ENCODE measurements at regions not wholly inside any gene's neighbourhood (a gene's known extent, or its start where the extent isn't known, plus 50 kb on each side); places are given as distances from the start of the nearest gene placed in this dataset.
"Not testable (repeated sequence)": the region's sequence is repeated elsewhere in the genome, so short reads cannot be mapped to it uniquely, and the experiment has no call there.

DNA sequence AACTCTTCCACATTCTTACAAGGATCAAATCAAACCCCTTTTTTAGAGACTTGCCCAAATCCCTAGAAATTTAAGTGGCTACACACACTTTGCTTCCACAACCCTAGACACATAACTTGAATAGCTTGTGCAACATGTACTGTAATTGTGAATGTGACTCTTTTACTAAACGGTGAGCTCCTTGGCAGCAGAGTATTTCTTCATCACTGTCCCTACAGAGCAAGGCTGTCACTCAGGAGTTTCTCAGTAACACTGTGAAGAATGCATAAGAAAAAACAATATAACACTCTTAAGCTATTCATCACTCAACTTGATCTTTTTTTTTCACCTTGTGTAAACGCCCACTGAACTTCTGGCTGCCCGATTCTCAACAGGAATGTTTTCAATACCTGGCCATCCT, 53.8 kb upstream of the ADAMTS18 start:
- DNase-seq (ENCODE audit: low spot score), result no peak

GRCh38 chr16:77491091-77491490, 56.3 kb upstream of the ADAMTS18 start:
- DNase-seq (ENCODE audit: low spot score), result no peak

DNA sequence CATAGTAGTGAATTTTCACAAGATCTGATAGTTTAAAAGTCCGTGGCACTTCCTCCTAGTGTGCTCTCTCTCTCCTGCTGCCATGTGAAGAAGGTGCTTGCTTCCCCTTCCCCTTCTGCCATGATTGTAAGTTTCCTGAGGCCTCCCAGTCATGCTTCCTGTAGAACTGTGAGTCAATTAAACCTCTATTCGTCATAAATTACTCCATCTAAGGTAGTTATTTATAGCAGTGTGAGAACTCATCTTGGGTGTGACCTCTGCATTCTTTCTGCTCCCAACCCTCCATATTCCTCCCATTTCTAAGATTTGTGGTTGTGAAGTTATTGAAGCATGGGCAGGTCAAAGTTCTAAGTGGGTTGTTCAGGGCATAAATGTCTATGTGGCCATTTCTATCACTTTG, 62.1 kb upstream of the ADAMTS18 start:
- no peak for DNase-seq (ENCODE audit: low spot score)

GRCh38 chr16:77499373-77500285, 64.8 kb upstream of the ADAMTS18 start:
- no peak for DNase-seq (ENCODE audit: low spot score)

GRCh38 chr16:77500286-77500598, 65.4 kb upstream of the ADAMTS18 start:
- no peak for DNase-seq (ENCODE audit: low spot score)

DNA sequence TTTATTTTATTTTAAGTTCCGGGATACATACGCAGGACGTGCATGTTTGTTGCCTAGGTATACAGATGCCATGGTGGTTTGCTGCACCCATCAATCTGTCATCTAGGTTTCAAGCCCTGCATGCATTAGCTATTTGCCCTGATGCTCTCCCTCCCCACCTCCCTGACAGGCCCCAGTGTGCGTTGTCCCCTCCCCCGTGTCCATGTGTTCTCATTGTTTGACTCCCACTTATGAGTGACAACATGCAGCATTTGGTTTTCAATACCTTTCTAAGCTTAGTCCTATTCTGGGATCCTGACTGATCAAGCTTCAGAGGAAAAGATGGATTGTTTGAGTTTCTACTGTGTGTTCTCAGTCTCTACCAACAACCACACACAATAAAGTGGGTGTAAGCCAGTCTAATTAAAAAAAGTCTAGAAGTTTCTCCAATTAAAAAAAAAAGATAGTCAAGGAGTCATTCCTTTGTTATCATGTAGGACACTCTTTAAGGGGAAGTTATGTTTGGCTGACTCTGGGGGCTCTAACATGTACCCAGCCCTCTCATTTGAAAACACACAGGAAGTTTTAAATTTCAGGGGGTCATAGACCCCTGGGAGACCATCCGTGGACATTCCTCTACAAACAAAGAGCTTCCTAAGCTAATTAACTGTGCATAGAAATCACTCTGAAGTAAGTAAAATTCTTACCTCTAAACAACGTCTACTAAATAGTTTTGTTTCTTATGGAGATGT, 66.3 kb upstream of the ADAMTS18 start:
- no peak for DNase-seq (ENCODE audit: low spot score)

- no peak for DNase-seq (ENCODE audit: low spot score)
Measured at GRCh38 chr16:77502448-77502847, 67.6 kb upstream of the ADAMTS18 start.

GRCh38 chr16:77506492-77506891, 71.7 kb upstream of the ADAMTS18 start:
- DNase-seq (ENCODE audit: low spot score), result not testable (repeated sequence)

- no peak for DNase-seq (ENCODE audit: low spot score)
Measured at GRCh38 chr16:77509051-77509450, 74.2 kb upstream of the ADAMTS18 start.

DNA sequence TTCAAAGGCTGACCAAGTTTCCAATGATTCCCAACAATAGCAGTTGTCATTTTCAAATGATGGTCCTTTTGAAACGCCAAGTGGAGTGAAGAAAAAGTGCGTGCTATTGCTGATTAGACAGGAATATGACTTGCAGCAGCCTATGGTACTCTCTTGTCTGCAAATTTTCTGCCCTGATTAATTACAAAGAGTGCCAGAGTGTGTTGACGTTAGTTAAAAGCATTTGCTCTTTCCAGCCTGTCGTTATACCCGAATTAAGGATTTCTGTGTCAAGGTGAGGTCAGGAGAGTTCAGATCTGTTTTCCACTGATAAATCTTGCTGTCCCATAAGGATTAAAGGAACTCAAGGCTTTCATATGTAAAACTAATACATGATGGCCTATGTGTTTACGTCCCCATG, 75.0 kb upstream of the ADAMTS18 start:
- DNase-seq (ENCODE audit: low spot score), result no peak

GRCh38 chr16:77511053-77511452, 76.2 kb upstream of the ADAMTS18 start:
- DNase-seq (ENCODE audit: low spot score), result no peak

- DNase-seq (ENCODE audit: low spot score), result no peak
Measured at GRCh38 chr16:77514500-77515220, 79.8 kb upstream of the ADAMTS18 start.

GRCh38 chr16:77525226-77525625, 90.4 kb upstream of the ADAMTS18 start:
- DNase-seq (ENCODE audit: low spot score), result not testable (repeated sequence)

- DNase-seq (ENCODE audit: low spot score), result no peak
Measured at GRCh38 chr16:77531752-77532151, 96.9 kb upstream of the ADAMTS18 start.

DNA sequence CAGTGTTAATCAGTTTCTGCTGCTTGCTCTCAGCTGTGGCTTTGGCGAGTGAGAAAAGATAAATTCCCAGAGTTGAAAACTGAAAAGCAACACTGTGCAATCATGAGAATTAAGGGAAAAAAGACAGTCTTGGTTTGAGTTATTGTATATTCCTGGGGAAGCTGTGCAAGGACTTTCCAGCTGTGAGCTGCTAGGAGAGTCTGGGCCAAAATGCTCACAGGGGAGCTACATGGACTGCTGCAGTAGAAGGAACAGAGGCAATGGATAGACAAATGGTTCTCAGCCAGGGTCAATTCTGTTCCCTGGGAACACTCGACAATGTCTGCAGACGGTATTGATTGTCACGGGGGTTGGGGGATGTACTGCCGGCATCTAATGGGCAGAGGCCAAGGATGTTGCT, 102.0 kb upstream of the ADAMTS18 start:
- no peak for DNase-seq (ENCODE audit: low spot score)

- no peak for DNase-seq (ENCODE audit: low spot score)
Measured at GRCh38 chr16:77539421-77540034, 104.7 kb upstream of the ADAMTS18 start.

GRCh38 chr16:77540646-77541045, 105.8 kb upstream of the ADAMTS18 start:
- no peak for DNase-seq (ENCODE audit: low spot score)

DNA sequence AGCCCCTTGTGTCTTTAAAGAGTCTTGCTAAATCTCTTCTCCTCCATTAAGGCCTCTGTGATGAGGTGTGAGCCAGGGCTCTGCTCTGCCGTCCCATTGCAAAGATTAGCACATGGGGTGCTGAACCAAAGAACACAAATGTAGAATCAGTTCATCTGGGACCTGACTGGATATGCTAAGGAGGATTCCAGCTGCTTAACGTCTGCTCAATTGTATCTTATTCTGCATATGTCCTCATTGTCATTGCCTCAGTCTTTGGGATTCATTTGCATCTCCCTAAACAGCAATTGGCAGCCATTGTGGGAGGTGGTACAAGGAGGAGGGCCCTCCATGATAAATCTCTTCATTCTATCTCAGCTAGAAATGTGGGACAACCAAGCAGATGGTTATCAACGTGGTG, 106.3 kb upstream of the ADAMTS18 start:
- no peak for DNase-seq (ENCODE audit: low spot score)

GRCh38 chr16:77548151-77548550, 113.3 kb upstream of the ADAMTS18 start:
- DNase-seq (ENCODE audit: low spot score), result no peak

DNA sequence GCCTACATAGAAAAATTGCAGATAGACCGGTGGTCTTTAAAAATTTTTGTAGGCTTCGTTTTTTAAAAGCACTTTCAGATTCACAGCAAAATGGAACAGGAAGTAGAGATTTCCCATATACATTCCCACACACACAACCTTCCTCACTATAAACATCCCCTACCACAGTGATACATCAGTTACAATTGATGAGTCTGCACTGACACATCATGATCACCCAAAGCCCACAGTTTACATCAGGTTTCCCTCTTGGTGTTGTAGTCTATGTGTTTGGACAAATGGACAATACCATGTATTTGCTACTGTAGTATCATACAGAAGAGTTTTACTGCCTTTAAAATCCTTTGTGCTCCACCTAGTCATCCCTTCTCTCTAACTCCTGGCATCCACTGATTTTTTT, 113.9 kb upstream of the ADAMTS18 start:
- DNase-seq (ENCODE audit: low spot score), result no peak

DNA sequence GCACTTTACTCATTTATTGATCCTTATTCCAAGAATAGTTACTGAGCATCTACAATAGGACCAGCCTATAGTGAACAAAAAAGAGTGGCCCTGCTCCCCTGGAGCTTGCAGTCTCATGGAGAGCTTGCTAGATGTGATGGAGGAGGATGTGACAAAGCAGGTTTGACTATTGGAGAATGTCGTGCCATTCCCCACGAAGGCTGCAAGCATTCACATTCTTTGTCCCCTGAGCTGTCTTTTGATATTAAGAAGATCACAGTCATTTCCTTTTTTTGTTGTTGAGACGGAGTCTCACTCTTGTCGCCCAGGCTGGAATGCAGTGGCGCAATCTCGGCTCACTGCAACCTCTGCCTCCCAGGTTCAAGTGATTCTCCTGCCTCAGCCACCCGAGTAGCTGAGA, 115.0 kb upstream of the ADAMTS18 start:
- no peak for DNase-seq (ENCODE audit: low spot score)

- DNase-seq (ENCODE audit: low spot score), result no peak
Measured at GRCh38 chr16:77551357-77551756, 116.5 kb upstream of the ADAMTS18 start.
